Ovary (tissue), 3 donors: ENCODE measurements at regions not wholly inside any gene's neighbourhood (a gene's known extent, or its start where the extent isn't known, plus 50 kb on each side); places are given as distances from the start of the nearest gene placed in this dataset.

Experiments used
- POLR2A ChIP-seq: fragments of 450-650 bp; IDR thresholded peaks from one replicate; pipeline ENCODE4 v1.6.1; 2017; ENCODE audit warnings: antibody characterized with exemption, mild to moderate bottlenecking, moderate library complexity
- TF ChIP-seq, protein P1 (sequence below), 3 donors: fragments of 450-650 bp in 2 of 3; fragments of 200-600 bp in 1 of 3; IDR thresholded peaks; one replicate each; pipeline versions ENCODE4 v1.5.1 to v1.8.0; 2016 to 2022; ENCODE audit warnings: antibody characterized with exemption in 3 of 3, mild to moderate bottlenecking in 1 of 3
- donor health status: DM: no; HTN: no; CAD: no.

DNA sequence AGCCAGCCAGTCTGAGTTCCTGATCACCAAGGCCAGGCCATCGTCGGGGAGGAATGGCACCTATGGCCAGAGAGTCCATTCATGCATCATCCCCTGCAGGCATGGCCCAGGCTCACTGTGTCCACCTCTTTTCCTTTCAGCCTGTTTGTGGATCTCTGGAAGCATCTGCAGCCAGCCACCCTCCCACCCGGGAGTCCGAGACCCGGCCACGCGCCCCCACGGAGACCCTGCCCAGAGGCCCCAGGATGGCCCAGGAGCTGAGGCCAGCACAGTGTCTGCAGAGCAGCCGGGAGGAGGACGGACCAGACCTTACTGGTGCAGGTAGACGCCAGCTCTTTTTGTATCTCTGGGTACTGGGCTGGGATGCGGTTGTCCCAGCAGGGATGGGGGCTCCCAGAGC is 245.1 kb upstream of the CIBAR2 start:
- TF ChIP-seq, protein P1, sequence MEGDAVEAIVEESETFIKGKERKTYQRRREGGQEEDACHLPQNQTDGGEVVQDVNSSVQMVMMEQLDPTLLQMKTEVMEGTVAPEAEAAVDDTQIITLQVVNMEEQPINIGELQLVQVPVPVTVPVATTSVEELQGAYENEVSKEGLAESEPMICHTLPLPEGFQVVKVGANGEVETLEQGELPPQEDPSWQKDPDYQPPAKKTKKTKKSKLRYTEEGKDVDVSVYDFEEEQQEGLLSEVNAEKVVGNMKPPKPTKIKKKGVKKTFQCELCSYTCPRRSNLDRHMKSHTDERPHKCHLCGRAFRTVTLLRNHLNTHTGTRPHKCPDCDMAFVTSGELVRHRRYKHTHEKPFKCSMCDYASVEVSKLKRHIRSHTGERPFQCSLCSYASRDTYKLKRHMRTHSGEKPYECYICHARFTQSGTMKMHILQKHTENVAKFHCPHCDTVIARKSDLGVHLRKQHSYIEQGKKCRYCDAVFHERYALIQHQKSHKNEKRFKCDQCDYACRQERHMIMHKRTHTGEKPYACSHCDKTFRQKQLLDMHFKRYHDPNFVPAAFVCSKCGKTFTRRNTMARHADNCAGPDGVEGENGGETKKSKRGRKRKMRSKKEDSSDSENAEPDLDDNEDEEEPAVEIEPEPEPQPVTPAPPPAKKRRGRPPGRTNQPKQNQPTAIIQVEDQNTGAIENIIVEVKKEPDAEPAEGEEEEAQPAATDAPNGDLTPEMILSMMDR (IDR thresholded peaks at IDR 0.05), result no peak
- TF ChIP-seq POLR2A, result no peak
